Activated CD4-positive, alpha-beta T cell treated with anti-CD3 and anti-CD28 coated beads, Interleukin-2, amount 10 ng/mL, durations not matched to agents 7 days and 5 days (primary cell): ENCODE measurements at regions not wholly inside any gene's neighbourhood (a gene's known extent, or its start where the extent isn't known, plus 50 kb on each side); places are given as distances from the start of the nearest gene placed in this dataset.

Source experiments
- CTCF ChIA-PET: fragments of 350-600 bp; sonication (Branson Sonifier 250); formaldehyde crosslinking; loops from one replicate; lab custom pipeline; 2021; ENCODE audit warnings: antibody characterized with exemption; lab: Charles Lee
- POLR2A ChIA-PET: fragments of 350-600 bp; sonication (Branson Sonifier 250); formaldehyde crosslinking; loops from one replicate; lab custom pipeline; 2021; ENCODE audit warnings: antibody characterized with exemption; lab: Charles Lee
- DNase-seq: peaks from one replicate; pipeline ENCODE4 v3.0.0-alpha.2; 2020
- H3K27ac Mint-ChIP-seq: one replicate; pipeline ENCODE4 v1.8.0; 2021; ENCODE audit warnings: mild to moderate bottlenecking, moderate library complexity, mixed read lengths
- H3K27me3 Mint-ChIP-seq: one replicate; pipeline ENCODE4 v1.8.0; 2021; ENCODE audit warnings: mixed read lengths
- H3K36me3 Mint-ChIP-seq: one replicate; pipeline ENCODE4 v1.8.0; 2021; ENCODE audit warnings: low read depth, mixed read lengths
- H3K4me1 Mint-ChIP-seq: one replicate; pipeline ENCODE4 v1.8.0; 2021; ENCODE audit warnings: mixed read lengths
- H3K4me3 Mint-ChIP-seq: one replicate; pipeline ENCODE4 v1.8.0; 2021; ENCODE audit warnings: mild to moderate bottlenecking, moderate library complexity, mixed read lengths
- H3K9me3 Mint-ChIP-seq: one replicate; pipeline ENCODE4 v1.8.0; 2021; ENCODE audit warnings: mixed read lengths

DNA sequence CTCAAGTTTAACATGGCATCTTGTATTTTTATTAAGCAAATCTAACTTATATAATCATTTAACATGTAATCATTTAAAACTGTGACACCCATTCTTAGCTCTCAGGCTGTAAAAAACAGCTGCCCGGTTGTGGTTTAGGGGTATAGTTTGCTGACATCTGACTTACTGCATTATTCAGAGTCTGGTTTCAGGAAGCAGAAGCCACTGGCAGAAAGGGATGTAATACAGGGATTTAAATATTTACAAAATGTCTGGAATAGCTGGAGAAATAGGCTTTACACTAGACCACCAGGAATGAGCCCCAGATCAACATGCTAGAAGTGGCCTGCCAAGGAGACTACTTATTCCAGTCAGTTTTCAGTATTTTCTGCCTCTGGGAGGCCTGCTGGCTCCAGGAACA is 421.1 kb downstream of the CD109 start:
- ChIA-PET POLR2A (no interaction called here), CTCF (no interaction called here)
- H3K4me3 Mint-ChIP-seq, result no peak overlapping the region
- H3K36me3 Mint-ChIP-seq, result no peaks in the 10 kb centered on the region
- H3K27ac Mint-ChIP-seq, result no peak overlapping the region
- DNase-seq, result no peak
- H3K4me1 Mint-ChIP-seq, result no peaks in the 10 kb centered on the region
- H3K27me3 Mint-ChIP-seq, result no peaks in the 10 kb centered on the region
- no peaks in the 10 kb centered on the region for H3K9me3 Mint-ChIP-seq

DNA sequence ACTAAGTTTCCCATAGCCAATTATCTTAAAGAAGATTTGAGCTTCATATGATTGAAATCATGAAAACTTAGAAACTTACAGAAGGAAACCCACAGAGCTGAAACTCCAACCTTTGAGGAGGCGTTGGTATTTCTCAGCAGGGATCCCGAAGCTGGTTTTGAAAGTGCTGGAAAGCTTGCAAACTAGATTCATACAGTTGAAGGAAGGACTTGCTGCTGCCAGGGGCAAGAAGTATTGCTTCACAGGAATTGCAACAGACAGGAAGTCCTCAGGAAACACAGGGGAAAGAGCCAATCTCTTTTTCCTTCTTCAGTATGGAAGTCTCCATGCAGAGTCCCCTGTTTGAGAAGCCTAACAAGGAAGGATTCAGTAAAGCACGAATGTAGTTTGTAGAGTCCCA is 419.7 kb downstream of the CD109 start:
- ChIA-PET POLR2A (no interaction called here), CTCF (no interaction called here)
- Mint-ChIP-seq H3K9me3 (no peaks in the 10 kb centered on the region), H3K4me3 (no peak overlapping the region), H3K27me3 (no peaks in the 10 kb centered on the region), H3K36me3 (no peaks in the 10 kb centered on the region), H3K4me1 (no peaks in the 10 kb centered on the region), H3K27ac (no peak overlapping the region)
- no peak for DNase-seq

DNA sequence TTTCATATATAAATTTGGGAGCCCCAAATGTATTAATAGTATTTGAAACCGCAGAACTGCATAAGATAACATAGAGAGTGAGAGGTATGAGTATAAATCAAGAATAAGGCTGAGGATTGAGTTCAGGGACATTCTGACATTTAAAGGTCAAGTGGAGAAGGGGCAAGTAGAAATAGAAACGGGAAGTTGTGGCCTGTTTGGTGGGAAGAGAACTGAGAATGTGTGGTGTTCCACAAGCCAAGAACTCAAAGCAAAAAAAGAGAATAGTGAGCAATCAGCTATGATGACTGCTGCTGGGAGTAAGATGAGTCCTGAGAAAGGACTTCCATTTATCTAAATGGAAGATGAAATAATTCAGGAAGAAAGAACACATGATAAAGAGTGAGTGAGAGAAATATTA is 418.4 kb downstream of the CD109 start:
- CTCF ChIA-PET, result no interaction called here
- Mint-ChIP-seq H3K36me3 (no peaks in the 10 kb centered on the region), H3K4me3 (no peak overlapping the region), H3K27ac (no peak overlapping the region), H3K9me3 (no peaks in the 10 kb centered on the region), H3K27me3 (no peaks in the 10 kb centered on the region), H3K4me1 (no peaks in the 10 kb centered on the region)
- no peak for DNase-seq
- POLR2A ChIA-PET, result no interaction called here

DNA sequence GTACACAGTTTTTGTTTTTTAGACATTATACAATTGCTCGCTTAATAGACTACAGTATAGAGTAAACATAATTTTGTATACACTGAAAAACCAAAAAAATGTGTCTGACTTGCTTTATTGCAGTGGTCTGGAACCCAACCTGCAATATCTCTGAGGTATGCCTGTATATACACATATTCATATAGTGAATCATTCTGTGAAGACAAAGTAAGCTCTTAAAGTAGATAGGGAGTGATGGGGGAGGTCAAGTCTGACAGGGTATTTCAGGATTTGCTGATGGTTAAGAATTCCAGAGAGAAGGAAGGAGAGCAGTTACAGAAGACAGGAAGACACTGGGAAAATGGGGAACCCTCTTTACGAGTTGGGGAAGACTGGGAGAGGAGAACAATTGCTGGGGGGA is 417.9 kb downstream of the CD109 start:
- Mint-ChIP-seq H3K36me3 (no peaks in the 10 kb centered on the region), H3K4me1 (no peaks in the 10 kb centered on the region), H3K27ac (no peak overlapping the region), H3K9me3 (no peaks in the 10 kb centered on the region), H3K27me3 (no peaks in the 10 kb centered on the region), H3K4me3 (no peak overlapping the region)
- ChIA-PET CTCF (no interaction called here), POLR2A (no interaction called here)
- DNase-seq, result no peak

DNA sequence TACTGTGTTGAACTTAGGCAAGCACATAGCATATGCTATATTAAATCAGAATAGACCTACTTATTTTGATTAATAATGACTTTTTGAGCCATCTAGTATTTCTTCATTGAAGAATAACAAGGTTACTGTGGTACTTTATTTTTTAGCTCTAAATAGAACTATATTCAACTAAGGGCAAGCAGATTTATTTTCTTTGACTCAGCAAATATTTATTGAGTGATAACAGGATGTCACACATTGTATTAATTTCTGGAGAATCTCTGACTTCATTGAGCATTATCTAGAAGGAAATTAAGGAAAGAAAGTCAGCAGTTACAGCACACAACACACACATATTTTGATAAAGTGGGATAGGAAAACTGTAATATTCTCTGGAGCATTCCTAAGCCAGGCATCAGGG is 407.4 kb downstream of the CD109 start:
- no peak overlapping the region for H3K27ac Mint-ChIP-seq
- no peaks in the 10 kb centered on the region for H3K9me3 Mint-ChIP-seq
- no peak for DNase-seq
- no peaks in the 10 kb centered on the region for H3K27me3 Mint-ChIP-seq
- no peak overlapping the region for H3K4me3 Mint-ChIP-seq
- no peaks in the 10 kb centered on the region for H3K4me1 Mint-ChIP-seq
- POLR2A ChIA-PET, result no interaction called here
- no peaks in the 10 kb centered on the region for H3K36me3 Mint-ChIP-seq
- CTCF ChIA-PET, result no interaction called here

DNA sequence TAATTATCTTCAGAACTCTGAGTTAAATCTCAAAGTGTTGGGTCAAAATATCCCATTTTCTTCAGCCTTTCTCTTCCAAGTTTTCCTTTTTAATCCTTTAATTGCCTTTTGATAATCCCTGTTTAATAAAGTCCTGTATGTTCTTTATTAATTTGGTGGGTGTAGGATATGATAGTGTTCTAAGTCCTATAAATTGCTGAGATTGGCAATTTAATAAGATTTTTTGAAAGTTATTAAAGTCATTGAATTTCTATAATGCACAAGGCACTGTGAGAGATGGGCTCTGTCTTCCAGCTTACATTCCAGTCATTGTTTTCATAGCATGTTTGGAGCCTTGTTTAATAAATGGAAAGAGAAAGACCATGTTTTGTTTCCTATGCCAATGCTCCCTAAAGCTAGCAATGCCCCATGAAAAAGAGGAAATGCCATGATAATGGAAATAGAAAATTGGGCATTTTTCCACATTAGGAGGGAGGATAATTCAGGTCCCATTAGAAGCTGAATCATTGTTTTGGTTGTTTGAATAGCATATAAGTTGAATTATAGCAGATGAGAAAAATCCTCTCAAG is 404.8 kb downstream of the CD109 start:
- POLR2A ChIA-PET, result no interaction called here

DNA sequence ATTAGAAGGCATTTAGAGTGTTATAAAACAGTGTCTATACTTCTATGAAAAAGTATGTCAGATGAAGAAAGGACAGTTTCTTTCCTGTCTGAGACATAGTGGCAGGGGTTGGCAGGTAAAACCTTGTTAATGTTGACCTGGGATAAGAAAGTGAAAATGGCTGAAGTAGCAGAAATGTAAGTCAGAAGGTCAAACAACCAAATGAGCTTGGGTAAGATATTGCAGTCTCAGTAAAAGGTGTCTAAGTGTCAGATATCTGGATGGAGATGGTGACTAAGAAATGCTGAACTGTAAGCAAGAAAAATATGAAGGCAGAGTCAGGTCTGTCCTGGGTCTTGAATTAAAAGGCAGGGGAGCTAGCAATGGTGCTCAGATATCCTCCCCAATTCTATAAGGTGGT is 400.3 kb downstream of the CD109 start:
- no peaks in the 10 kb centered on the region for H3K36me3 Mint-ChIP-seq

More for the DNA sequence above, 404.8 kb downstream of the CD109 start:
- Mint-ChIP-seq H3K36me3 (no peaks in the 10 kb centered on the region), H3K4me3 (no peak overlapping the region), H3K27me3 (no peaks in the 10 kb centered on the region), H3K9me3 (no peaks in the 10 kb centered on the region), H3K4me1 (no peaks in the 10 kb centered on the region), H3K27ac (no peak overlapping the region)
- CTCF ChIA-PET, result no interaction called here
- DNase-seq, result no peak

DNA sequence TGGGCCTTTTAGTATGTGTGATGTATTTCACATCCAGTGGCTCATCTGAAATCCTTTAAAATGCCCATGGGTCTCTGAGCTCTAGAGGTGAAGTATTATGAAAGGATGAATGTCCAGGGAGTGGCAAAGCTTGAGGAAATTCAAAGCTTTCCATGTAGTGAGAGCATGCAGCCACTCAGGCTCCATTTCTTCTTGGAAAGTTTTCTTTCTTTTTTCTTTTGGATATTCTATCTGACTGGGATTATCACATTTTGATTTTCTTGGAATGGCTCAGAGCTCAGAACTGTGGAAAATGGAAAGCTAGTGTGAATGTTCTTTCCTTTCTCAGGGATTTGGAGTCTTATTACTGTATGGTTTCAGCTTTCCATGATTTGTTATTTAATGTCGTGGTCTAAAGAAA is 397.4 kb downstream of the CD109 start:
- ChIA-PET CTCF (interaction anchor here (0.8 to 1.3 kb wide), 3 partner anchors 9 to 1116 kb away, joined by 3 to 4 read pairs (median 3); no protein-coding TSS in a partner anchor), POLR2A (no interaction called here)
- no peak overlapping the region for H3K4me3 Mint-ChIP-seq
- no peaks in the 10 kb centered on the region for H3K4me1 Mint-ChIP-seq
- H3K36me3 Mint-ChIP-seq, result no peaks in the 10 kb centered on the region
- no peaks in the 10 kb centered on the region for H3K9me3 Mint-ChIP-seq
- H3K27me3 Mint-ChIP-seq, result no peaks in the 10 kb centered on the region
- H3K27ac Mint-ChIP-seq, result no peak overlapping the region
- DNase-seq, result no peak

More for the DNA sequence above, 400.3 kb downstream of the CD109 start:
- Mint-ChIP-seq H3K27ac (no peak overlapping the region), H3K4me3 (no peak overlapping the region), H3K4me1 (no peaks in the 10 kb centered on the region), H3K9me3 (no peaks in the 10 kb centered on the region), H3K27me3 (no peaks in the 10 kb centered on the region)
- CTCF ChIA-PET, result interaction anchor here (0.6 kb wide), 1 partner anchor 853 kb away, joined by 5 read pairs; no protein-coding TSS in a partner anchor
- POLR2A ChIA-PET, result no interaction called here
- no peak for DNase-seq

DNA sequence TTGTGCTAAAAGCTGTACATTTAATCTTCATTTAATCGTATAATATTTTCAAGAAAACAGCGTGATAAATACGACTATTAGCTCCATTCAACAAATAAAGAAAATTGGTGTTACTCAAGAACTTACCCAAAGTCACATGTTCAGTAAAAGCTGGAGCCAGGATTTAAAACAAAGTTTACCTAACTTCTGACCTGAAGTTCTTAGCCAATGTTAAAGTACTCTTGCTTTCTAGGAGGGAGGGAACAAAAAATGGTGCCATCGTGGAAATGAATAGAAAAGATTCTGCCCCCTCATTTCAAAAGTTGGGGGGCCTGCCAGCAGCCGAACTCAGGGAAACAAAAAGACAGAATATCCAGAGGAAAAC is 395.8 kb downstream of the CD109 start:
- H3K27ac Mint-ChIP-seq, result no peak overlapping the region
- DNase-seq, result no peak
- no peak overlapping the region for H3K4me3 Mint-ChIP-seq
- ChIA-PET CTCF (no interaction called here), POLR2A (no interaction called here)
- H3K9me3 Mint-ChIP-seq, result no peaks in the 10 kb centered on the region
- no peaks in the 10 kb centered on the region for H3K36me3 Mint-ChIP-seq
- no peaks in the 10 kb centered on the region for H3K27me3 Mint-ChIP-seq
- no peaks in the 10 kb centered on the region for H3K4me1 Mint-ChIP-seq

DNA sequence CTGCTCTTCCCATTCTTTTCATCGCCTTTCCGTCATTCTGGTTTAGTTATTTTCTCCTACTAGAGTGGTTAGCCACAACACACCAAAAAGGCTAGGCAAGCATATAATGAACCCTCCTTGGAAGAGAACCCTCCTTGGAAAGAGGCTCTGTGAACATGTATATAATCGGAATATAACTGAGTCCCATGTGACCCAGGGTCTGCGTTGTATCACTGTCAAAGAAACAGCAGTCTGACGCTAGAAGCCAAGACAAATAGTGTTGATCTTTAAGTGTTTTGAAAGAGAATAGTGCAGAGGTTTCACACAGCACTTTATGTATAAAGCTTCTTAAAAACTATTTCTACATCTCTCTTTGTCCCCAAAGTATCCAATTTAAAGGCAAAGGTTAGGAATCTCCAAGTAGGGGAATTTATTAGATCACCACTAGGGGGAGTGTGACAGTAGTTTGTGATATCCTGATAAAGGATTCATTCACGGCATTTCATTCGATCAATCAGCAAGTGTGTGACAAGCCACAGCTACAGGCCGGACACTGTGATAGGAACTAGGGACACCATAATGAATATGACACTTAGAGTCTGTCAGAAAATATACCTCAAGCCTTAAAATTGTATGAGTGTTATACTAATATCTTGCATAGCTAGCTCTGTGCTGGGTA is 395.3 kb downstream of the CD109 start:
- no peaks in the 10 kb centered on the region for H3K36me3 Mint-ChIP-seq
- H3K4me3 Mint-ChIP-seq, result no peak overlapping the region
- no peaks in the 10 kb centered on the region for H3K27me3 Mint-ChIP-seq
- ChIA-PET CTCF (interaction anchor here (1.2 kb wide), 1 partner anchor 1118 kb away, joined by 3 read pairs; no protein-coding TSS in a partner anchor), POLR2A (no interaction called here)
- DNase-seq, result no peak
- H3K9me3 Mint-ChIP-seq, result no peaks in the 10 kb centered on the region
- H3K27ac Mint-ChIP-seq, result no peak overlapping the region
- no peaks in the 10 kb centered on the region for H3K4me1 Mint-ChIP-seq

DNA sequence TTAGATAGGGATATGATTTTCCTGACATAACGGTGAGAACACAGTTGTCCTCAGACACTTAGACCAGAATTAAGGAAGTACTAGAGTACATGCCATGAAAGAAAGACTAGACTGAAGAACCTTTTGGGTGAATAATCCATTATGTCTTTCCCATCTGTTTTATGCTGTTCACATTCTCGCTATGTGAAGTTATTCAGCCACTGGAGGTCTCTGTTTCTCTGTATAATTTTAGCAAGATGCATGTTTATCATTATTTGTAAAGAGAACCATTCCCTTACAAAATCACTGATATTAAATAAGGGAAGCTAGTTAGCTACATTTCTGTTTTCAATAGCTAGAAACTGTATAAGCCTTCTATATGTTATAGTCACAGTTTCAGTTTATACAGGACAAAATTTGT is 391.9 kb downstream of the CD109 start:
- Mint-ChIP-seq H3K36me3 (no peaks in the 10 kb centered on the region), H3K4me1 (no peaks in the 10 kb centered on the region), H3K4me3 (no peak overlapping the region), H3K27me3 (no peaks in the 10 kb centered on the region), H3K9me3 (no peaks in the 10 kb centered on the region), H3K27ac (no peak overlapping the region)
- POLR2A ChIA-PET, result no interaction called here
- CTCF ChIA-PET, result no interaction called here
- no peak for DNase-seq

DNA sequence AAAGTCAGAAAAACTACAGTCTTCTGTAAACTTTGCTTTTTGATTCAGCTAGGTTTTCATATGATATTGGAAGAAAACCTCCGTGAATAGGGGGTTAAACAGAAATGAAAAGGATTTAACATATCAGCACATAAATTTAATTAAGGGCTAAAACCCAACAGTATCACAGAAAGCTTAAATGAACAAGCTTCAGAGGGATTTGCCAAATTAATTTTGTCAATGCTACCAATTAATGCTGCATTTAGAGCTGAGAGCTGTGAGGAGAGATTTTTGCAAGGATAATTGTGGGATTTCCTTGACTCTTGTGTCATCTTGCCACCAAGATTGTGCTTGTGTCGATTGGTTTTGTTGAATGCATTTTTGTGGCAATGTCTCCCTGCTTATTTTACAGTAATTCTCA is 379.9 kb downstream of the CD109 start:
- H3K9me3 Mint-ChIP-seq, result no peaks in the 10 kb centered on the region
- CTCF ChIA-PET, result no interaction called here

DNA sequence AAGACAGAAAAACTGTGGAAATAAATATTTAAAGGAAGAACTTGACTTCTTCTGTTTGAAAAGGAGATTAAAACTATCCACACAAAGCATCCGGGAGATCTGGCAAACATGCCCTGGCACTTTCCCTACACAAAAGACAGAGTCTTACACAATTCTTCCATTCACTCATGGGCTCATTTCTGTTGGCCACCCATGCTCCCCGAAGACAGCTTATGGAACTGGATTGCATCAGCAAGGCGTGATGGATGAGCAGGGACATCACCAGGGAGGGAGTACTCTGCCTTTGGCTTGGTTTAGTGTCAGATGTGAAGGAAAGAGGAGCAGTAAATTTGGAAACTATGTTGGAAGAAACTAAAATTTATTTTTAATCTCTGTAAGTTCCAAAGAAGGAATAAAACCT is 379.3 kb downstream of the CD109 start:
- no peaks in the 10 kb centered on the region for H3K4me1 Mint-ChIP-seq
- no peaks in the 10 kb centered on the region for H3K36me3 Mint-ChIP-seq
- no peak overlapping the region for H3K4me3 Mint-ChIP-seq
- POLR2A ChIA-PET, result no interaction called here
- no peak for DNase-seq
- H3K9me3 Mint-ChIP-seq, result no peaks in the 10 kb centered on the region
- H3K27me3 Mint-ChIP-seq, result no peaks in the 10 kb centered on the region
- CTCF ChIA-PET, result no interaction called here
- no peak overlapping the region for H3K27ac Mint-ChIP-seq

More for the DNA sequence above, 379.9 kb downstream of the CD109 start:
- Mint-ChIP-seq H3K4me3 (no peak overlapping the region), H3K27me3 (no peaks in the 10 kb centered on the region), H3K27ac (no peak overlapping the region), H3K36me3 (no peaks in the 10 kb centered on the region), H3K4me1 (no peaks in the 10 kb centered on the region)
- no peak for DNase-seq
- POLR2A ChIA-PET, result no interaction called here

DNA sequence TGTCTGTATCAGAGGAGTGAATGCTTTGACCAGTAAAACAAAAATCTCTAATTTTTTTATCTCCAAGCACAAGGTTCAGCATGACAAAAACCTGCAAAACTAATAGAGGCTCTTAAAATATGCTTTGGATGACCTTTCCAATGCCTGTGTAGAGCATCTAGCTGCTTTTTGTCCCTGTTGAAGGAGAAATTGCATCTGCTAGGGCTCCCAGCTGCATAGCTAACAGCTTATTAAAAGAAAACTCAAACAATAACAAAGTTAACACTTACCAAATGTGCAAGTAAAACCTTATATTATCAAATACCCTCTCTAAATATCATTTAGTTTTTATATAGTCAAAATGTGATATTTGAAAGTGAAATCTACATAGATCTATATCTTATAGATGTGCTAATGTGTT is 378.6 kb downstream of the CD109 start:
- H3K4me1 Mint-ChIP-seq, result no peaks in the 10 kb centered on the region
- POLR2A ChIA-PET, result no interaction called here
- H3K9me3 Mint-ChIP-seq, result no peaks in the 10 kb centered on the region
- CTCF ChIA-PET, result no interaction called here
- DNase-seq, result no peak
- H3K27me3 Mint-ChIP-seq, result no peaks in the 10 kb centered on the region
- H3K4me3 Mint-ChIP-seq, result no peak overlapping the region
- no peak overlapping the region for H3K27ac Mint-ChIP-seq
- H3K36me3 Mint-ChIP-seq, result no peaks in the 10 kb centered on the region
